MCF 10A (cell line): ENCODE measurements at regions not wholly inside any gene's neighbourhood (a gene's known extent, or its start where the extent isn't known, plus 50 kb on each side); places are given as distances from the start of the nearest gene placed in this dataset.

Experiments
- BruUV-seq: library from RNA; stranded (reverse); fragments of 400-500 nt; replicated peaks from 2 replicates; lab custom pipeline; 2021; lab: Mats Ljungman, UMichigan
- CTCF ChIA-PET: fragments of 300-600 bp; sonication (Branson Sonifier 250); formaldehyde crosslinking; extraction: SDS; loops from one replicate; lab custom pipeline; 2021; ENCODE audit warnings: antibody characterized with exemption, inconsistent platforms; lab: Yijun Ruan, JAX
- POLR2A ChIA-PET: fragments of 300-600, 350-650 bp; sonication (Branson Sonifier 250); formaldehyde crosslinking; extraction: SDS; loops from one replicate; lab custom pipeline; 2020; ENCODE audit warnings: antibody characterized with exemption, inconsistent platforms; lab: Yijun Ruan, JAX
- DNase-seq: peaks from one replicate; pipeline ENCODE4 v3.0.0-alpha.2; 2018; ENCODE audit not compliant: unreplicated experiment
- H3K27ac Mint-ChIP-seq: one replicate; pipeline ENCODE4 v1.8.0; 2022; ENCODE audit warnings: mild to moderate bottlenecking, low read depth, mixed read lengths; ENCODE audit not compliant: unreplicated experiment
- H3K27me3 Mint-ChIP-seq: one replicate; pipeline ENCODE4 v1.8.0; 2022; ENCODE audit warnings: mixed read lengths; ENCODE audit not compliant: insufficient read depth, unreplicated experiment
- H3K36me3 Mint-ChIP-seq: one replicate; pipeline ENCODE4 v1.8.0; 2022; ENCODE audit warnings: mild to moderate bottlenecking, moderate library complexity, mixed read lengths; ENCODE audit not compliant: insufficient read depth, unreplicated experiment
- H3K4me1 Mint-ChIP-seq: one replicate; pipeline ENCODE4 v1.8.0; 2022; ENCODE audit warnings: mixed read lengths; ENCODE audit not compliant: insufficient read depth, unreplicated experiment
- H3K4me3 Mint-ChIP-seq: one replicate; pipeline ENCODE4 v1.8.0; 2022; ENCODE audit warnings: mild to moderate bottlenecking, moderate library complexity, mixed read lengths; ENCODE audit not compliant: unreplicated experiment
- H3K9me3 Mint-ChIP-seq: one replicate; pipeline ENCODE4 v1.8.0; 2022; ENCODE audit warnings: mixed read lengths; ENCODE audit not compliant: unreplicated experiment
- CTCF ChIP-seq: fragments of 200-600 bp; IDR thresholded peaks from one replicate; pipeline ENCODE4 v1.8.0; 2022; ENCODE audit warnings: antibody characterized with exemption, mild to moderate bottlenecking; ENCODE audit not compliant: unreplicated experiment
- intact Hi-C: fragments of 100-400 bp; cut with micrococcal nuclease; formaldehyde crosslinking; loops from 2 replicates; pipeline ENCODE4 v1.14.1; 2022

GRCh38 chr10:10794046-10794445 lies 223.6 kb upstream of the CELF2 start:
- intact Hi-C loops = no loop called here
- DNase-seq = peak; percentile 70
- no TSS peak for BruUV-seq
- Mint-ChIP-seq H3K27me3 (no peaks in the 10 kb centered on the region), H3K9me3 (no peaks in the 10 kb centered on the region), H3K27ac (peak overlapping the region; percentile 89), H3K4me3 (peak overlapping the region; percentile 69), H3K36me3 (no peaks in the 10 kb centered on the region), H3K4me1 (peaks cover 55% of the 10 kb centered on the region)
- ChIA-PET POLR2A (interaction anchor here (0.7 to 2.7 kb wide), 2 partner anchors 11 to 226 kb away, joined by 3 to 18 read pairs; no protein-coding TSS in a partner anchor), CTCF (interaction anchor here (0.6 kb wide), 1 partner anchor 9 kb away, joined by 3 read pairs; no protein-coding TSS in a partner anchor)
- TF ChIP-seq CTCF = no peak

- Mint-ChIP-seq H3K27ac (peak overlapping the region; percentile 89), H3K4me3 (peak overlapping the region; percentile 69), H3K36me3 (no peaks in the 10 kb centered on the region), H3K4me1 (peaks cover 55% of the 10 kb centered on the region), H3K27me3 (no peaks in the 10 kb centered on the region), H3K9me3 (no peaks in the 10 kb centered on the region)
- peak; percentile 92 for DNase-seq
- POLR2A ChIA-PET = interaction anchor here (0.6 to 2.7 kb wide), 3 partner anchors 11 to 820 kb away, joined by 3 to 18 read pairs (median 3); no protein-coding TSS in a partner anchor
- CTCF ChIA-PET = no interaction called here
- no peak for TF ChIP-seq CTCF
- intact Hi-C loops = no loop called here
- no TSS peak for BruUV-seq
Observed at GRCh38 chr10:10794791-10795191, 222.9 kb upstream of the CELF2 start.

GRCh38 chr10:10796061-10796773 lies 221.5 kb upstream of the CELF2 start:
- BruUV-seq = no TSS peak
- no peak for TF ChIP-seq CTCF
- POLR2A ChIA-PET = interaction anchor here (1.3 to 2.0 kb wide), 2 partner anchors 9 to 10 kb away, joined by 4 to 17 read pairs; no protein-coding TSS in a partner anchor
- Mint-ChIP-seq H3K27me3 (no peaks in the 10 kb centered on the region), H3K4me3 (peak overlapping the region; percentile 40), H3K27ac (peak overlapping the region; percentile 78), H3K9me3 (no peaks in the 10 kb centered on the region), H3K36me3 (no peaks in the 10 kb centered on the region), H3K4me1 (peaks cover 55% of the 10 kb centered on the region)
- intact Hi-C loops = loop anchor here (2.0 kb wide), 1 partner anchor 31 kb away; no protein-coding TSS in a partner anchor
- CTCF ChIA-PET = interaction anchor here (1.3 kb wide), 1 partner anchor 9 kb away, joined by 5 read pairs; no protein-coding TSS in a partner anchor
- peak; percentile 34 for DNase-seq

GRCh38 chr10:10796774-10797415 lies 220.8 kb upstream of the CELF2 start:
- POLR2A ChIA-PET = interaction anchor here (0.8 to 2.0 kb wide), 4 partner anchors 9 to 34 kb away, joined by 3 to 17 read pairs (median 4); no protein-coding TSS in a partner anchor
- H3K27ac Mint-ChIP-seq = peak overlapping the region; percentile 78
- intact Hi-C loops = loop anchor here (2.0 kb wide), 1 partner anchor 30 kb away; no protein-coding TSS in a partner anchor
- DNase-seq = peak; percentile 69
- CTCF ChIA-PET = interaction anchor here (0.6 to 1.3 kb wide), 4 partner anchors 9 to 1454 kb away, joined by 3 to 7 read pairs (median 4); no protein-coding TSS in a partner anchor
- H3K27me3 Mint-ChIP-seq = no peaks in the 10 kb centered on the region
- peak overlapping the region; percentile 40 for H3K4me3 Mint-ChIP-seq
- BruUV-seq = no TSS peak
- H3K9me3 Mint-ChIP-seq = no peaks in the 10 kb centered on the region
- H3K36me3 Mint-ChIP-seq = no peaks in the 10 kb centered on the region
- no peak for TF ChIP-seq CTCF
- H3K4me1 Mint-ChIP-seq = peaks cover 50% of the 10 kb centered on the region
